IMR-90 (cell line): ENCODE measurements at regions not wholly inside any gene's neighbourhood (a gene's known extent, or its start where the extent isn't known, plus 50 kb on each side); places are given as distances from the start of the nearest gene placed in this dataset.

Experiments
- ATAC-seq: fragments of 200-7000 bp; cut with Tn5 transposase; 2 replicates; pipeline ENCODE4 v1.9.1; 2020; ENCODE audit warnings: low read depth, mild to moderate bottlenecking, moderate library complexity
- BruUV-seq: library from RNA; stranded (reverse); fragments of 400-500 nt; replicated peaks from 2 replicates; lab custom pipeline; 2021; lab: Mats Ljungman, UMichigan
- CTCF ChIA-PET: fragments of 300-600 bp; formaldehyde crosslinking; extraction: SDS; loops from one replicate; lab custom pipeline; 2021; ENCODE audit warnings: antibody characterized with exemption; lab: Yijun Ruan, JAX
- POLR2A ChIA-PET: fragments of 300-600 bp; sonication (Branson Sonifier 250); formaldehyde crosslinking; loops from one replicate; lab custom pipeline; 2022; ENCODE audit warnings: antibody characterized with exemption; ENCODE audit not compliant: unreplicated experiment; lab: Charles Lee
- DNase-seq: peaks from one replicate; pipeline ENCODE4 v3.0.0; 2013
- H2AFZ ChIP-seq: replicated peaks from 2 replicates; pipeline ENCODE3; 2013; ENCODE audit warnings: low read length, mild to moderate bottlenecking; ENCODE audit not compliant: poor library complexity
- H2AK5ac ChIP-seq: 2 replicates; pipeline ENCODE4 v1.6.1; 2013; ENCODE audit warnings: low read depth, low read length, inconsistent platforms
- H2AK9ac ChIP-seq: replicated peaks from 2 replicates; pipeline ENCODE3; 2013; ENCODE audit warnings: mild to moderate bottlenecking, low read depth, low read length, moderate library complexity; ENCODE audit not compliant: poor library complexity
- H2BK120ac ChIP-seq: 2 replicates; pipeline ENCODE4 v1.6.1; 2013; ENCODE audit warnings: low read depth, low read length, inconsistent platforms
- H2BK15ac ChIP-seq: 3 replicates; pipeline ENCODE4 v1.6.1; 2013; ENCODE audit warnings: low read depth, low read length, inconsistent platforms
- H2BK20ac ChIP-seq: 2 replicates; pipeline ENCODE4 v1.6.1; 2013; ENCODE audit warnings: low read depth, mild to moderate bottlenecking, inconsistent platforms, low read length, moderate library complexity
- H2BK5ac ChIP-seq: 2 replicates; pipeline ENCODE4 v1.6.1; 2013; ENCODE audit warnings: mild to moderate bottlenecking, low read depth, low read length, inconsistent platforms; ENCODE audit not compliant: poor library complexity, severe bottlenecking
- H3K14ac ChIP-seq: replicated peaks from 2 replicates; pipeline ENCODE4 v1.6.1; 2013; ENCODE audit warnings: low read depth, low read length, inconsistent platforms
- H3K18ac ChIP-seq: 2 replicates; pipeline ENCODE4 v1.6.1; 2013; ENCODE audit warnings: low read depth, low read length, control low read depth
- H3K23ac ChIP-seq: 2 replicates; pipeline ENCODE4 v1.6.1; 2013; ENCODE audit warnings: low read depth, low read length, inconsistent platforms
- H3K27ac ChIP-seq: 2 replicates; pipeline ENCODE4 v1.5.1; 2013; ENCODE audit warnings: mild to moderate bottlenecking, control low read depth, low read length; ENCODE audit not compliant: insufficient read depth
- H3K27me3 ChIP-seq: 2 replicates; pipeline ENCODE4 v1.6.1; 2013; ENCODE audit warnings: low read length; ENCODE audit not compliant: control insufficient read depth, insufficient read depth
- H3K36me3 ChIP-seq: 2 replicates; pipeline ENCODE4 v1.6.1; 2013; ENCODE audit warnings: low read length, mixed read lengths; ENCODE audit not compliant: control insufficient read depth, insufficient read depth
- H3K4ac ChIP-seq: 2 replicates; pipeline ENCODE4 v1.6.1; 2013; ENCODE audit warnings: low read depth, low read length, inconsistent platforms
- H3K4me1 ChIP-seq: 2 replicates; pipeline ENCODE4 v1.6.1; 2013; ENCODE audit warnings: low read length, mixed read lengths; ENCODE audit not compliant: control insufficient read depth, insufficient read depth
- H3K4me2 ChIP-seq: 2 replicates; pipeline ENCODE4 v1.6.1; 2013; ENCODE audit warnings: low read depth, mild to moderate bottlenecking, control low read depth, low read length, moderate library complexity
- H3K4me3 ChIP-seq: 2 replicates; pipeline ENCODE4 v1.5.1; 2013; ENCODE audit warnings: low read depth, mild to moderate bottlenecking, control low read depth, low read length, moderate library complexity; ENCODE audit not compliant: insufficient read depth
- H3K56ac ChIP-seq: 2 replicates; pipeline ENCODE4 v1.6.1; 2013; ENCODE audit warnings: low read length, inconsistent platforms; ENCODE audit not compliant: insufficient read depth; ENCODE audit errors: extremely low read depth
- H3K79me1 ChIP-seq, 2 experiments: 2 replicates each; pipeline ENCODE4 v1.6.1; 2013; ENCODE audit warnings: low read length in 2 of 2, inconsistent platforms in 1 of 2, low read depth in 1 of 2
- H3K9ac ChIP-seq: 2 replicates; pipeline ENCODE4 v1.6.1; 2013; ENCODE audit warnings: low read depth, low read length, control low read depth
- H3K9me1 ChIP-seq: 2 replicates; pipeline ENCODE4 v1.6.1; 2013; ENCODE audit warnings: low read length, inconsistent platforms; ENCODE audit not compliant: insufficient read depth
- H3K9me3 ChIP-seq: 2 replicates; pipeline ENCODE4 v1.6.1; 2013; ENCODE audit warnings: low read length; ENCODE audit not compliant: control insufficient read depth, insufficient read depth
- H4K20me1 ChIP-seq: 2 replicates; pipeline ENCODE4 v1.6.1; 2013; ENCODE audit warnings: low read length, inconsistent platforms; ENCODE audit not compliant: insufficient read depth
- H4K5ac ChIP-seq: 2 replicates; pipeline ENCODE4 v1.6.1; 2013; ENCODE audit warnings: mild to moderate bottlenecking, low read depth, low read length, control low read depth
- H4K8ac ChIP-seq, 2 experiments: 2 replicates each; pipeline ENCODE4 v1.6.1; 2013; ENCODE audit warnings: low read depth in 2 of 2, low read length in 2 of 2, control low read depth in 1 of 2, inconsistent platforms in 1 of 2
- H4K91ac ChIP-seq: 2 replicates; pipeline ENCODE4 v1.6.1; 2013; ENCODE audit warnings: low read depth, low read length, inconsistent platforms; ENCODE audit not compliant: insufficient read depth
- CEBPB ChIP-seq: IDR thresholded peaks from 2 replicates; pipeline ENCODE4 v1.6.1; 2012; ENCODE audit warnings: low read depth, low read length, improper control_type of control experiment
- CTCF ChIP-seq: conservative IDR thresholded peaks from 2 replicates; pipeline ENCODE4 v1.5.1; 2012; ENCODE audit warnings: mild to moderate bottlenecking, low read depth, low read length, improper control_type of control experiment
- MAFK ChIP-seq: IDR thresholded peaks from 2 replicates; pipeline ENCODE4 v1.6.1; 2012; ENCODE audit warnings: low read depth, low read length, improper control_type of control experiment
- WGBS, 2 experiments: methylation state at CpG; one replicate each; pipeline versions ENCODE4 v1.1.5 to v1.1.7; 2013; ENCODE audit warnings: missing lambda C conversion rate in 2 of 2; ENCODE audit not compliant: insufficient read length in 1 of 2; ENCODE audit errors: extremely low coverage in 2 of 2; 5-methylcytosine and 5-hydroxymethylcytosine counted together
- dilution Hi-C: fragments of 300-500 bp; cut with HindIII; formaldehyde crosslinking; loops from one replicate; pipeline ENCODE4 v1.14.3; 2018; ENCODE audit warnings: low sequenced_read_pairs; ENCODE audit not compliant: unreplicated experiment
- in situ Hi-C: fragments of 300-500 bp; cut with MboI; formaldehyde crosslinking; loops from 3 replicates; pipeline ENCODE4 v1.14.3; 2019; ENCODE audit warnings: low sequenced_read_pairs, inconsistent platforms, mixed read lengths
- intact Hi-C: fragments of 100-400 bp; cut with micrococcal nuclease; formaldehyde crosslinking; loops from 2 replicates; pipeline ENCODE4 v1.10.0; 2022

GRCh38 chr1:97999320-97999719 lies 78.5 kb upstream of the DPYD start:
- dilution Hi-C loops (no loop called here), in situ Hi-C loops (no loop called here), intact Hi-C loops (loop anchor here (5.0 kb wide), 1 partner anchor 77 kb away; the partner anchor contains the start of gene DPYD)
- Histone ChIP-seq H3K23ac (no peak overlapping the region), H3K79me1 (no peaks in the 10 kb centered on the region), H2BK5ac (peak overlapping the region; percentile 93), H3K4me1 (no peaks in the 10 kb centered on the region; the same call in 1 of the 2 replicates), H2AK5ac (no peak overlapping the region), H3K4ac (no peak overlapping the region), H2AK9ac (no peak overlapping the region), H3K9me1 (no peaks in the 10 kb centered on the region), H3K9me3 (no peaks in the 10 kb centered on the region), H2BK20ac (no peak overlapping the region), H3K18ac (no peak overlapping the region), H3K36me3 (no peaks in the 10 kb centered on the region), H2BK15ac (no peak overlapping the region), H3K27me3 (no peaks in the 10 kb centered on the region), H3K27ac (no peak overlapping the region), H4K20me1 (no peaks in the 10 kb centered on the region), H4K8ac (no peak overlapping the region), H3K56ac (no peak overlapping the region), H4K5ac (no peak overlapping the region), H4K91ac (no peak overlapping the region), H3K9ac (no peak overlapping the region), H3K14ac (no peak overlapping the region), H3K4me2 (no peak overlapping the region), H2AFZ (no peak overlapping the region), H2BK120ac (no peak overlapping the region), H3K4me3 (no peak overlapping the region)
- ATAC-seq = peak; percentile 93
- peak; percentile 95 for DNase-seq
- no TSS peak for BruUV-seq
- WGBS, 2 experiments = 83% methylated on average over 1 of the region's 1 CpG; no CpG with 5 or more reads in 1 of the 2 experiments
- ChIA-PET CTCF (no interaction called here), POLR2A (no interaction called here)
- TF ChIP-seq CTCF (no peak), MAFK (no peak), CEBPB (0 out of 2 replicates have a peak, but pooled peaks have one; percentile 10)
